Memory B cell (primary cell): ENCODE measurements at regions not wholly inside any gene's neighbourhood (a gene's known extent, or its start where the extent isn't known, plus 50 kb on each side); places are given as distances from the start of the nearest gene placed in this dataset.

Experiments
- ATAC-seq: fragments of 150-1000 bp; cut with Tn5 transposase; 2 replicates; pipeline ENCODE4 v1.10.0; 2021; ENCODE audit warnings: low read depth, mild to moderate bottlenecking, moderate library complexity
- DNase-seq, 2 donors: peaks; one replicate each; pipeline ENCODE4 v3.0.0; 2022; ENCODE audit warnings: low spot score in 2 of 2
- H3K27ac Mint-ChIP-seq: one replicate; pipeline ENCODE4 v1.8.0; 2022; ENCODE audit warnings: mild to moderate bottlenecking, moderate library complexity, mixed read lengths
- H3K27me3 Mint-ChIP-seq: one replicate; pipeline ENCODE4 v1.8.0; 2022; ENCODE audit warnings: mixed read lengths
- H3K36me3 Mint-ChIP-seq: one replicate; pipeline ENCODE4 v1.8.0; 2022; ENCODE audit warnings: mild to moderate bottlenecking, mixed read lengths
- H3K4me1 Mint-ChIP-seq: one replicate; pipeline ENCODE4 v1.8.0; 2022; ENCODE audit warnings: mixed read lengths
- H3K4me3 Mint-ChIP-seq: one replicate; pipeline ENCODE4 v1.8.0; 2022; ENCODE audit warnings: mild to moderate bottlenecking, moderate library complexity, mixed read lengths
- H3K9me3 Mint-ChIP-seq: one replicate; pipeline ENCODE4 v1.8.0; 2022; ENCODE audit warnings: mixed read lengths

DNA sequence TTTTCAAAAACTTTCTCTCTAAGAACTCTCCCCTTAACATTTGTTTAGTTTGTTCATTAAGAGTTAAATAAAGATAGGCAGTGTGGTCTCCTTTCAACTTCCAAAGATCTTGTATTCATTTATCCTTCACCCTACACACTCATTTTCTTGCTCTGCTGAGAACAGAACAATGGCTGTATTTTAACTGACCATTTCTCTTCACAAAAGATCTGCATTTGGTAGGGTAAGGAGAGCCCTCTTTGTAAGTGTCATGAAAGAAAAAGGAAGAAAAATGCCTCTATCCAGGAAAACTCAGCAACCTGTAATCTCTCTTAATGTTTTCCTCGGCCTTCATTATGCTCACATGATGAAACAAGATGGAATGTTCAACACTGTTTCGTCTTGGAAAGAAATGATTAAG lies 193.7 kb upstream of the TLE4 start:
- ATAC-seq (no peak), DNase-seq (no peak)
- Mint-ChIP-seq H3K9me3 (peaks cover 4% of the 10 kb centered on the region), H3K27me3 (peaks cover 2% of the 10 kb centered on the region), H3K36me3 (peaks cover 2% of the 10 kb centered on the region), H3K4me3 (no peak overlapping the region), H3K27ac (no peak overlapping the region), H3K4me1 (no peaks in the 10 kb centered on the region)

DNA sequence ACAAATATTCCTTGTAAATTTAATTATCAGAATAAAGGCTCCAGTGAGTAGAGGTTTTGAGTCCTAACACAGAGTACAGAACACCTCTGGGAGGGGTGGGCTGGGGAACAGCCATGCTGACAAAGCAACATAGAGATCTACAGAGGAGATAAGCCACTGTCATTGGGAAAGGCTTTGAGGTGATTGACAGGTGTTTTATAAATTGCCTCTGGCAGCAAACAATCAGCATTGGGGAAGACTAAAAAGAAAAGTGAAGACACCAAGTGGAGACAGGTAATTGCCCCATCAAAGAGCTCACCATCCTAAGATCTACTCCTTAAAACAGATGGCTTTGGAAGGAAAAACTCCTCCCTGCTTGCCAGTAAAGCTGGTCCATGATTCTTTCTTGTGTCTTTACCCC lies 189.7 kb upstream of the TLE4 start:
- DNase-seq (no peak), ATAC-seq (no peak)
- Mint-ChIP-seq H3K9me3 (peaks cover 8% of the 10 kb centered on the region), H3K27ac (no peak overlapping the region), H3K4me1 (no peaks in the 10 kb centered on the region), H3K4me3 (no peak overlapping the region), H3K27me3 (peaks cover 2% of the 10 kb centered on the region), H3K36me3 (peaks cover 2% of the 10 kb centered on the region)

DNA sequence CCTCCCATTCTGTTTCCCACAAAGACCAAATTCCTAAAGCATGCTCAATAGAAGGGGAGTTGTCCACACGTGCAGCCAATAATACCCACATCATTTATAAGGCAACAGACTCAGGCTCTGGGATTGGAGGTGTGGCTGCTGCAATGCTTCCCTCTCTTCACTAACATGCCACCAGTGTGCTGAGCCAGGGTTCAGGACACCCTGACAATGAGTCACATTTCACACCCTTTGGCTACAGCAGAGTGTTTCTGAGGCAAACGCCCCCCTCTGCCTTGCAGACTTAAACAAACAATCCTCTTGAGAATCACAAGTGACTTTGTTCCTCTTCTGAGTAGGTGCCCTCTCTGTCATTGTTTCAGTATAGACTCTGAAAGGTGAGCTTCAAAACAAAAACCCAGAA lies 189.3 kb upstream of the TLE4 start:
- Mint-ChIP-seq H3K36me3 (peaks cover 2% of the 10 kb centered on the region), H3K9me3 (peaks cover 8% of the 10 kb centered on the region), H3K4me3 (no peak overlapping the region), H3K4me1 (no peaks in the 10 kb centered on the region), H3K27me3 (peaks cover 2% of the 10 kb centered on the region), H3K27ac (no peak overlapping the region)
- DNase-seq (no peak), ATAC-seq (no peak)

DNA sequence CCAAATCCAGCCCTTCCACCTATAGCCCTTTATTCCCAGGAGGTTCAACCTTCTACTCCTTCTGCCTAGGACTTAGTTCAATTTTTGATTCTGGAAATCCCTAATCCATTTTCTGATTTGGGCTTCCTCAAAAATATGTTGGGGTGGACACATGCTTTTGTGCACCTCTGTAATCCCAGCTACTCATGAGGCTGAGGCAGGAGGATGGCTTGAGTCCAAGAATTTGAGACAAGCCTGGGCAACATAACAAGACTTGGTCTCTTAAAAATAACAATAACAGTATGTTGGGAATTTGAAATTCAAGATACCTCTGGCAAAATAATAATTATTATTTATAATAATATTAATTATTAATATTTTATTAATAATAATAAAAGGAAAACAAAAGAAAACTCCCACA lies 188.7 kb upstream of the TLE4 start:
- peaks cover 2% of the 10 kb centered on the region for H3K27me3 Mint-ChIP-seq
- no peaks in the 10 kb centered on the region for H3K4me1 Mint-ChIP-seq
- peaks cover 8% of the 10 kb centered on the region for H3K9me3 Mint-ChIP-seq
- H3K27ac Mint-ChIP-seq, result no peak overlapping the region
- peaks cover 2% of the 10 kb centered on the region for H3K36me3 Mint-ChIP-seq
- DNase-seq, result no peak
- H3K4me3 Mint-ChIP-seq, result no peak overlapping the region
- ATAC-seq, result no peak

DNA sequence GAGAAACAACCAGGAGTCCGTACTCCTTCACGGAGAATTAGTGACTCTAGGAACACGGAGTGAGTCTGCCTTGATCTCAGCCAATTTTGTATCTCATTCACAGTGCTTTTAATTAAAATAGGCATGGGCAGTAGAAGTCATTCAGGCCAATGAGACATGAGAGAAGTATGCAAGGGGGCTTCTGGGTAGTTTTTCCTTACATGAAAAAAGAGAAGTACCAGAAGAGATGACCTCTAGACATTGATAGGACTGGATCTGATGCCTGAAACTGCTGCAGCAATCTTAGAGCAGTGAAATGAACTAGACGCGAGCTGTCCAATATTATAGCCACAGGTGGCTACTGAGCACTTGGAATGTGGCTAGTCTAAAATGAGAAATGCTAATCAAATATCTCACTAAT lies 187.7 kb upstream of the TLE4 start:
- Mint-ChIP-seq H3K27me3 (peaks cover 2% of the 10 kb centered on the region), H3K9me3 (peaks cover 8% of the 10 kb centered on the region), H3K4me1 (no peaks in the 10 kb centered on the region), H3K36me3 (peaks cover 2% of the 10 kb centered on the region), H3K4me3 (no peak overlapping the region), H3K27ac (no peak overlapping the region)
- DNase-seq, result no peak
- ATAC-seq, result no peak

DNA sequence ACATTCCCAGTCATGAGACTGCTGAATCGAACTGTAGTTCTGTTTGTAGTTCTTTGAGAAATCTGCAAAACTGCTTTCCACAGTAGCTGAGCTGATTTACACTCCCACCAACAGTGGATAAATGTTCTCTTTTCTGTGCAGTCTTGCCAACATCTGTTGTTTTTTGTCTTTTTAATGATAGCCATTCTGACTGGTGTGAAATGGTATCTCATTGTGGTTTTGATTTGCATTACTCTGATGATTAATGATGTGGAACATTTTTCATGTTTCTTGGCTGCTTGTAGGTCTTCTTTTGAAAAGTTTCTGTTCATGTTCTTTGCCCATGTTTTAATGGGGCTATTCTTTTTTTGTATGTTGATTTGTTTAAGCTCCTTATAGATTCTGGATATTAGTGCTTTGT lies 187.3 kb upstream of the TLE4 start:
- DNase-seq (no peak), ATAC-seq (no peak)
- Mint-ChIP-seq H3K27ac (no peak overlapping the region), H3K27me3 (peaks cover 2% of the 10 kb centered on the region), H3K9me3 (peaks cover 7% of the 10 kb centered on the region), H3K36me3 (peaks cover 2% of the 10 kb centered on the region), H3K4me3 (no peak overlapping the region), H3K4me1 (no peaks in the 10 kb centered on the region)

DNA sequence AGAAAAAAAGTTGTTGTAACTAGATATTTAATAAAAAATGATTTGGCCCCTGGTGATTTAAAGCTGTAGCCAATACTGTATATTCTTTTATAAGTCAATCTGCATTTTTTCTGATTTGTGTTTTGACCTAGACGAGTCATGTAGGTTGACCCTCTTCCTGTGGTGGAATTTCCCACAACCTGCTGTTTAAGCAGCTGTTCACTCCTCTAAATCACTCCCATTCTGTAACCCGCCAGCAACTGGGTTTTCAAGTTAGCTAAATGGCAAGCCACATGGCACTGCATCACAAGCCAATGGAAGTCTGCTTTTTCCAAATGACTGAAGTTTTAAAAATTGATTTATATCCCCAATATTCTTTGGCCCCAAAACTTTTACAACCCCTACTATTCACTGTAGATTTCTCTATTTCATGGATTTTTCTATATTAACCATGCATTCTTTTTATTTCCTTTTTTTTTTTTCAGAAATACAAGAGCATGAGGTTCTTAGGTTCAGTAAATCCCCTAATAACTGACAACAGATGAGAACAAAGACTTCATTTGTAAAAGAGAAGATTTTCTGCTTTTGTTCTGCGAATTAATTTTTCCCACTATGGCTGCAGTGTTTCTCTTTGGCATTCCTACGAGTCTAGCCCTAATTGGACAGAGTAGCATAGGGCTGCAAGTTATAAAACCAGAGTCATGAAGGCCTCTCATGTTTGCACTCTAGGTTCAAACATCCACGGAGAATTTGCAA lies 184.5 kb upstream of the TLE4 start:
- Mint-ChIP-seq H3K4me1 (no peaks in the 10 kb centered on the region), H3K36me3 (no peaks in the 10 kb centered on the region)
- DNase-seq, result no peak

DNA sequence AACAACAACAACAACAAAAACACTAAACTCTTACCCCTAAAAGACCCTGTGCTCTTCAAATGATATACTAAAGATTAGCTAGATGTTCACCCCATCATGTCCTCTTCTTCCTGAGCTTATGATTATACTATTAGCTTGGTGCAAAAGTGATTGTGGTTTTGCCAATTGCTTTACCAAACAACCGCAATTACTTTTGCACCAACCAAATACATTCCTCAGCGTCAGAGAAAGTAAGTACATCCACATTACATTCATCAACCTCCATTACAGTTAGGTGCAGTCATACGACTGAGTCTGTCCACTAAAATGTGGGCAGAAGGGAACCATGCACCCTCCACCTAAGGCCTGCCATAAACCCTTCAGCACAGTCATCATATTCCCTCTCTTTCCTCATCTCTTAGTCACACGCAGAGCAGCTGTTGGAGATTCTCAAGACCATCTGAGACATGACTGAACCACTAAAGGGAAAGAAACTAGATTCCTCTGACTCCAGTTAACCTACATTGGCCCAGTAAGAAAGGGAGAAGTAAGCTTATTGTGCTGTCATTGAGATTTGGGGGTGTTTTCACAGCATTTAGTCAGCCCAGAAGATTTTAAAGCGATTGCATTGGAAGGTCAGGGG lies 181.6 kb upstream of the TLE4 start:
- no peak for ATAC-seq
- Mint-ChIP-seq H3K4me3 (no peak overlapping the region), H3K27me3 (peaks cover 7% of the 10 kb centered on the region), H3K4me1 (no peaks in the 10 kb centered on the region), H3K9me3 (peaks cover under 1% of the 10 kb centered on the region), H3K27ac (no peak overlapping the region), H3K36me3 (no peaks in the 10 kb centered on the region)
- no peak for DNase-seq

More for the DNA sequence above, 184.5 kb upstream of the TLE4 start:
- Mint-ChIP-seq H3K27me3 (peaks cover 2% of the 10 kb centered on the region), H3K4me3 (no peak overlapping the region), H3K27ac (no peak overlapping the region), H3K9me3 (peaks cover 4% of the 10 kb centered on the region)
- no peak for ATAC-seq

DNA sequence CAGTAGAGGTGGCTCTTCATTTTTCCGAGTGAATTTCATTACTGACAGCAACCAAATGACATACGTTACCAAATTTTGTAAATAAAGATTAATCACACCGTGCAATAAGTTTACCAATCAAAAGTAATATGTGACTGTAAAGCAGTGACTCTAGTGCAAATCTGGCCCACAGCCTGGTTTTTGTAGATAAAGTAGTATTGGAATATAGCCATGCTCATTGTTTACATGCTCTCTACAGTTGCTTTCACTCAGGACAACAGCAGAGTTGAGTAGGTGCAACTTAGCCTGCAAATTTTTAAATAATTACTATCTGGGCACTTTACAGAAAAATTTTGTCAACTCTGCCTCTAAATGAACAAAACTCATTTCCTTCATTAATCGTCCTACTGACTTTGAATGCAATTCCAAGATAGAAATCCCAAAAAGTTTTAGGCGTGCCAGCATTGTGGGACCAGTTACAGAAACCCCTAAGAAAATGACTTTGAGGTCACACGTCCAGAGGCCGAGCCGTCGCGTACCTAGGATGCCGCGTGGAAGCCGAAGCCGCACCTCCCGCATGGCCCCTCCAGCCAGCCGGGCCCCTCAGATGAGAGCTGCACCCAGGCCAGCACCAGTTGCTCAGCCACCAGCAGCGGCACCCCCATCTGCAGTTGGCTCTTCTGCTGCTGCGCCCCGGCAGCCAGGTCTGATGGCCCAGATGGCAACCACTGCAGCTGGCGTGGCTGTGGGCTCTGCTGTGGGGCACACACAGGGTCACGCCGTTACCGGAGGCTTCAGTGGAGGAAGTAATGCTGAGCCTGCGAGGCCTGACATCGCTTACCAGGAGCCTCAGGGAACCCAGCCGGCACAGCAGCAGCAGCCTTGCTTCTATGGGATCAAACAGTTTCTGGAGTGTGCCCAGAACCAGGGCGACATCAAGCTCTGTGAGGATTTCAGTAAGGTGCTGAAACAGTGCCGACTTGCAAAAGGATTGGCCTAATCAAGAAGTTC lies 180.7 kb upstream of the TLE4 start:
- Mint-ChIP-seq H3K36me3 (no peaks in the 10 kb centered on the region), H3K4me1 (no peaks in the 10 kb centered on the region), H3K4me3 (no peak overlapping the region), H3K27me3 (peaks cover 7% of the 10 kb centered on the region), H3K9me3 (no peaks in the 10 kb centered on the region), H3K27ac (no peak overlapping the region)
- ATAC-seq (no peak), DNase-seq (no peak)

DNA sequence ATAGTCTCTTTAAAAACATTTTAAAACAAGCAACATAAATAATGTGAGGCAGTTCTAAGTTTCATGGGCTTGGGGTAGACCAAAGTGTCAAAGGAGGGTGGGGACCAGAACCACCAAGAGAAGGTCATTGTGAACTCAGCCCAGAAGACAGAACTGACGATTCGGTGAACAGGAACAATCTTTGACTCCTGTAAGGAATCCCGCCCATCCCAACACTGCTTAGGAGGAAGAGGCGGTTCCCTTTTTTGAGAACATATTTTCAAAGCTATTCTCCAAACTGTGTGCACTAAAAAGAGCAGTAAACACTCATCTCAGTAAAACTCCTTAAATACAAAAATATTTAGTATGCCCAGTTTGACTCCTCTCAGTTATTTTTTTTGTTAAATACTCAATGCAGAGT lies 176.5 kb upstream of the TLE4 start:
- ATAC-seq, result no peak
- no peaks in the 10 kb centered on the region for H3K4me1 Mint-ChIP-seq
- no peak overlapping the region for H3K27ac Mint-ChIP-seq
- no peak overlapping the region for H3K4me3 Mint-ChIP-seq
- DNase-seq, result no peak
- peaks cover 9% of the 10 kb centered on the region for H3K27me3 Mint-ChIP-seq
- H3K9me3 Mint-ChIP-seq, result no peaks in the 10 kb centered on the region
- no peaks in the 10 kb centered on the region for H3K36me3 Mint-ChIP-seq

DNA sequence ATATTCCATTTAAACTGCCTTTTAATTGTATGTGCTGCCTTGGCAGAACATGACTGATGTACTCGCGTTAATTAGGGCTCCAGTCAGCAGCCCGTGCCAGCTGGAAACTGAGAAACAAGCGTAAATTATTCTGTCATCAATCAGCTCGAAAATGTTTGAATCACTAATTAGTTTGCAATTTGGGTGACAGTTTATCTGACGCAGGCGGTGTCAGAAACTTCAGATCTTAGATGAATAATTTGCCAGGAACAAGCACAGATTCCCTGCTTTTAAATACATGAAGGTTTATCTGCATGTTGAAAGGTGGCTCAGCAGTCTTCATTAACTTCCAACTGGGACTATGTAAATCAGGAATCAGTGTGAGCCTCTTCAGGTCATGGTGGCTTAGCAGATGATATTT lies 176.0 kb upstream of the TLE4 start:
- no peak for DNase-seq
- ATAC-seq, result no peak
- H3K27me3 Mint-ChIP-seq, result peaks cover 9% of the 10 kb centered on the region
- no peaks in the 10 kb centered on the region for H3K9me3 Mint-ChIP-seq
- H3K36me3 Mint-ChIP-seq, result no peaks in the 10 kb centered on the region
- H3K27ac Mint-ChIP-seq, result no peak overlapping the region
- no peaks in the 10 kb centered on the region for H3K4me1 Mint-ChIP-seq
- no peak overlapping the region for H3K4me3 Mint-ChIP-seq

DNA sequence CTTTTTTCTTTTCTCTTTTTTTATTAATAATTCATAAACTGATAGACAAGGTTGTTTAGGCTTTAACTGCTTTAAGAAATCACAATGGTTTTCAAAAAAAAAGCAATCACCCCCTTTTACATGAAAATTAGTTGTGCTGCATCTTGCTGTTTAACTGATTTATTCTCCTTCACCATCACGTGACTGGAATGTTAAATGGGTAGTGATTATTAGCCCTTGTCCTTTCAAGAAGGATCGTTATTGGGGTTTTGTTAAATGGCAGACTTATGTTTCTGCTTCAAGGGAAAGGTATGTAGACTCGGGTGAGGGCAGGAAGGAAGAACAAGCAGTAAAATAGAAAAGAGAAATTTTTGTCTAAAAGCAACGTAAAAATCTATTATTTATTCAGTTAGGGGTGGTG lies 175.6 kb upstream of the TLE4 start:
- ATAC-seq, result no peak
- Mint-ChIP-seq H3K27me3 (peaks cover 9% of the 10 kb centered on the region), H3K9me3 (no peaks in the 10 kb centered on the region), H3K4me3 (no peak overlapping the region), H3K4me1 (no peaks in the 10 kb centered on the region), H3K36me3 (no peaks in the 10 kb centered on the region), H3K27ac (no peak overlapping the region)
- DNase-seq, result no peak

DNA sequence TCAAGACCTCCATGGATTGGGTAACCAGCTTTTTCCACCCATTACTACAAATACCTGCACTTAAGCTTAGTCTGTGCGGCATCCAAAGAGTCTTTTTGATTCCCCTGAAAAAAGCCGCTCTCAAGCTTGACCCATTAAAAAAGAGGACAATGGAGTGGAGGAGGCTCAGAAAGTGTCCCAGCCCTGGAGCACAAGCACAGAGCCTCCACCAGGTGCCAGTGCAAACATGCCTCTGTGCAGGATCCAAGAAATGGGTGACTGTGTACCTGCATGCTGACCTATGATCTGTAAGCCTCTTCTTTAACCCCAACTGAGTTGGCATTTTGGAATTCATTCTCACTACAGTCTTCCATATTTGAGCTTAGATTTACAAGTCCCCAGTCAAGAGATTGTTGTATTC lies 168.3 kb upstream of the TLE4 start:
- H3K36me3 Mint-ChIP-seq, result no peaks in the 10 kb centered on the region

DNA sequence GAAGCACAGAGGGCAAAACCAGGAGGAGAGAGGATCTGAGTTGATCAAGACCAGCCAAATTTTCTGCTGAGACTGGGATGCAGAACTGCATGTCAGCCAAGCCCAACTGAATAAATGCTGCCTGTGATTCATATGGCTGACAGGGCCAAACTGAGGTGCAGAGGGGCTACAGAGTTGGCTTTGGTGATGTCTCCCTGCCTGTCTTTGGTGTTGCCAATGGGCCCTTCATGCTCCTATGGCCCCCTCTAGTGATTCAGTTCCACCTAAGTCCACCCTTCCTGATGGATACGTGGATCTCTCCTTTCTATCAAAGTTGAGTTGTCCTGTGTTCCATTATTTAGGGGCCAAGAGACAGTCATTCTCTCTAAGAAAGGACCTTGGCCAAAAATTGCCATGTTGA lies 163.6 kb upstream of the TLE4 start:
- H3K27ac Mint-ChIP-seq, result no peak overlapping the region
- DNase-seq (no peak), ATAC-seq (no peak)
- H3K4me3 Mint-ChIP-seq, result no peak overlapping the region
- H3K4me1 Mint-ChIP-seq, result no peaks in the 10 kb centered on the region
- H3K36me3 Mint-ChIP-seq, result no peaks in the 10 kb centered on the region
- H3K27me3 Mint-ChIP-seq, result peaks cover 2% of the 10 kb centered on the region
- H3K9me3 Mint-ChIP-seq, result no peaks in the 10 kb centered on the region

More for the DNA sequence above, 168.3 kb upstream of the TLE4 start:
- no peak overlapping the region for H3K27ac Mint-ChIP-seq
- H3K27me3 Mint-ChIP-seq, result no peaks in the 10 kb centered on the region
- no peaks in the 10 kb centered on the region for H3K9me3 Mint-ChIP-seq
- no peak overlapping the region for H3K4me3 Mint-ChIP-seq
- DNase-seq (no peak), ATAC-seq (no peak)
- no peaks in the 10 kb centered on the region for H3K4me1 Mint-ChIP-seq
